Ishikawa (cell line): ENCODE measurements at regions not wholly inside any gene's neighbourhood (a gene's known extent, or its start where the extent isn't known, plus 50 kb on each side); places are given as distances from the start of the nearest gene placed in this dataset.

Source experiments
- CEBPB ChIP-seq: IDR thresholded peaks from 2 replicates; pipeline ENCODE4 v1.6.1; 2012
- CREB1 ChIP-seq: IDR thresholded peaks from 2 replicates; pipeline ENCODE4 v1.6.1; 2012; ENCODE audit warnings: low read depth
- EGR1 ChIP-seq: IDR thresholded peaks from 2 replicates; pipeline ENCODE4 v1.6.1; 2012
- EP300 ChIP-seq: IDR thresholded peaks from 2 replicates; pipeline ENCODE4 v1.6.1; 2012; ENCODE audit warnings: borderline replicate concordance
- FOXM1 ChIP-seq: IDR thresholded peaks from 2 replicates; pipeline ENCODE4 v1.6.1; 2012; ENCODE audit warnings: low read depth, borderline replicate concordance
- NFIC ChIP-seq: IDR thresholded peaks from 2 replicates; pipeline ENCODE4 v1.6.1; 2012
- RAD21 ChIP-seq: IDR thresholded peaks from 2 replicates; pipeline ENCODE4 v1.6.1; 2012; ENCODE audit warnings: low read depth
- TAF1 ChIP-seq: IDR thresholded peaks from 2 replicates; pipeline ENCODE4 v1.6.1; 2012; ENCODE audit warnings: low read depth, mild to moderate bottlenecking
- TCF12 ChIP-seq: IDR thresholded peaks from 2 replicates; pipeline ENCODE4 v1.6.1; 2012; ENCODE audit warnings: low read depth
- TEAD4 ChIP-seq: IDR thresholded peaks from 2 replicates; pipeline ENCODE4 v1.6.1; 2012
- YY1 ChIP-seq: IDR thresholded peaks from 2 replicates; pipeline ENCODE4 v1.6.1; 2012; ENCODE audit warnings: low read depth
- ZBTB7A ChIP-seq: IDR thresholded peaks from 2 replicates; pipeline ENCODE4 v1.6.1; 2012; ENCODE audit warnings: low read depth
- TF ChIP-seq, protein P1 (sequence below): IDR thresholded peaks from 2 replicates; pipeline ENCODE4 v1.6.1; 2012
- TF ChIP-seq, protein P2 (sequence below): IDR thresholded peaks from 2 replicates; pipeline ENCODE4 v1.6.1; 2012; ENCODE audit warnings: low read depth, mild to moderate bottlenecking
- TF ChIP-seq, protein P3 (sequence below): IDR thresholded peaks from 2 replicates; pipeline ENCODE4 v1.6.1; 2012

DNA sequence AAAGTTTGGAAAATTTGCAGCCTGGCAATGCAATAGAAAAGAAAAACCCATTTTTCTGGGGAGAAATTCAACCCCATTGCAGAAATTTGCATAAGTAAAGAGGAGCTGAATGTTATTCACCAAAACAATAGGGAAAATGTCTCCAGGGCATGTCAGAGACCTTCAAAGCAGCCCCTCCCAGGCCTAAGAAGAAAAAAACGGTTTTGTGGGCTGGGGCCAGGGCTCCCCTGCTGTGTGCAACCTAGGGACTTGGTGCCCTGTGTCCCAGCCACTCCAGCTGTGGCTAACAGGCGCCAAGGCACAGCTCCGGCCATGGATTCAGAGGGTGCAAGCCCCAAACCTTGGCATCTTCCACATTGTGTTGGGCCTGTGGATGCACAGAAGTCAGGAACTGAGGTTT lies 224.5 kb downstream of the TXNL1 start:
- no peak for TF ChIP-seq EP300
- TF ChIP-seq, protein P1, sequence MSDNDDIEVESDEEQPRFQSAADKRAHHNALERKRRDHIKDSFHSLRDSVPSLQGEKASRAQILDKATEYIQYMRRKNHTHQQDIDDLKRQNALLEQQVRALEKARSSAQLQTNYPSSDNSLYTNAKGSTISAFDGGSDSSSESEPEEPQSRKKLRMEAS = no peak
- TF ChIP-seq ZBTB7A = no peak
- no peak for TF ChIP-seq TEAD4
- TF ChIP-seq EGR1 = no peak
- no peak for TF ChIP-seq TAF1
- no peak for TF ChIP-seq CEBPB
- no peak for TF ChIP-seq CREB1
- TF ChIP-seq YY1 = no peak
- no peak for TF ChIP-seq TCF12
- TF ChIP-seq, protein P2, sequence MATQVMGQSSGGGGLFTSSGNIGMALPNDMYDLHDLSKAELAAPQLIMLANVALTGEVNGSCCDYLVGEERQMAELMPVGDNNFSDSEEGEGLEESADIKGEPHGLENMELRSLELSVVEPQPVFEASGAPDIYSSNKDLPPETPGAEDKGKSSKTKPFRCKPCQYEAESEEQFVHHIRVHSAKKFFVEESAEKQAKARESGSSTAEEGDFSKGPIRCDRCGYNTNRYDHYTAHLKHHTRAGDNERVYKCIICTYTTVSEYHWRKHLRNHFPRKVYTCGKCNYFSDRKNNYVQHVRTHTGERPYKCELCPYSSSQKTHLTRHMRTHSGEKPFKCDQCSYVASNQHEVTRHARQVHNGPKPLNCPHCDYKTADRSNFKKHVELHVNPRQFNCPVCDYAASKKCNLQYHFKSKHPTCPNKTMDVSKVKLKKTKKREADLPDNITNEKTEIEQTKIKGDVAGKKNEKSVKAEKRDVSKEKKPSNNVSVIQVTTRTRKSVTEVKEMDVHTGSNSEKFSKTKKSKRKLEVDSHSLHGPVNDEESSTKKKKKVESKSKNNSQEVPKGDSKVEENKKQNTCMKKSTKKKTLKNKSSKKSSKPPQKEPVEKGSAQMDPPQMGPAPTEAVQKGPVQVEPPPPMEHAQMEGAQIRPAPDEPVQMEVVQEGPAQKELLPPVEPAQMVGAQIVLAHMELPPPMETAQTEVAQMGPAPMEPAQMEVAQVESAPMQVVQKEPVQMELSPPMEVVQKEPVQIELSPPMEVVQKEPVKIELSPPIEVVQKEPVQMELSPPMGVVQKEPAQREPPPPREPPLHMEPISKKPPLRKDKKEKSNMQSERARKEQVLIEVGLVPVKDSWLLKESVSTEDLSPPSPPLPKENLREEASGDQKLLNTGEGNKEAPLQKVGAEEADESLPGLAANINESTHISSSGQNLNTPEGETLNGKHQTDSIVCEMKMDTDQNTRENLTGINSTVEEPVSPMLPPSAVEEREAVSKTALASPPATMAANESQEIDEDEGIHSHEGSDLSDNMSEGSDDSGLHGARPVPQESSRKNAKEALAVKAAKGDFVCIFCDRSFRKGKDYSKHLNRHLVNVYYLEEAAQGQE = no peak
- TF ChIP-seq, protein P3, sequence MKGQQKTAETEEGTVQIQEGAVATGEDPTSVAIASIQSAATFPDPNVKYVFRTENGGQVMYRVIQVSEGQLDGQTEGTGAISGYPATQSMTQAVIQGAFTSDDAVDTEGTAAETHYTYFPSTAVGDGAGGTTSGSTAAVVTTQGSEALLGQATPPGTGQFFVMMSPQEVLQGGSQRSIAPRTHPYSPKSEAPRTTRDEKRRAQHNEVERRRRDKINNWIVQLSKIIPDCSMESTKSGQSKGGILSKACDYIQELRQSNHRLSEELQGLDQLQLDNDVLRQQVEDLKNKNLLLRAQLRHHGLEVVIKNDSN = no peak
- no peak for TF ChIP-seq FOXM1
- no peak for TF ChIP-seq RAD21

DNA sequence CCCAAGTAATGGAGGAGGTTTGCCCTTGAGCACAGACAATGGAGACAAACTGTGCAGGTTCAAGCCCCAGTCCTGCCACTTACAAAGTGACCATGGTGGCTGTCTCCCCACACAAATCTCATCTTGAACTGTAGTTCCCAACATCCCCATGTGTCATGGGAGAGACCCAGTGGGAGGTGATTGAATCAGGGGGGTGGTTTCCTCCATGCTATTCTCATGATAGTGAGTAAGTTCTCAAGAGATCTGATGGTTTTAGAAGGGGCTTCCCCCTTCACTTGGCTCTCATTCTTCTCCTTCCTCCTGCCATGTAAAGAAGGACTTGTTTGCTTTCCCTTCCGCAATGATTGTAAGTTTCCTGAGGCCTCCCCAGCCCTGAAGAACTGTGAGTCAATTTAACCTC lies 225.4 kb downstream of the TXNL1 start:
- TF ChIP-seq EGR1 = no peak
- TF ChIP-seq FOXM1 = no peak
- TF ChIP-seq, protein P1 = no peak
- no peak for TF ChIP-seq CEBPB
- TF ChIP-seq, protein P2 = no peak
- TF ChIP-seq, protein P3 = no peak
- TF ChIP-seq ZBTB7A = no peak
- TF ChIP-seq TCF12 = no peak
- TF ChIP-seq TEAD4 = no peak
- no peak for TF ChIP-seq YY1
- TF ChIP-seq RAD21 = no peak
- TF ChIP-seq EP300 = no peak
- TF ChIP-seq NFIC = no peak
- no peak for TF ChIP-seq CREB1
- no peak for TF ChIP-seq TAF1

DNA sequence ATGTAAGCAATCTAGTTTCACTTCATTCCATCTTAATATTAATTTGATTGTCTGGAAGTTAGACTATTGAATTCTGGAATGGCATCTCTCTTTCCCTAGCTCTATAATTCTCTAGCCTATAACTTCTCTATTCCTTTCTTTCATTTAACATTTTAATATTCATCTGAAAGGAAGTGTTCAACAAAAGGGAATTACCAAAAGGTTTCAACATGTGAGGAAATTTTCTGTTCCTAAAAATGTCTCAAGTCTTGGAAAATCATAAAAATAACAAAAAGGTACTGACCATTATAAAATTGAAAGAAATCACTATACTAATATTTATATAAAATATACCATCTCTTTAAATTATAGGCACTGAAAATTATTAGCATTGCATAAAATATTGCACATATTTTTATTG lies 228.7 kb downstream of the TXNL1 start:
- TF ChIP-seq, protein P2 = no peak
- no peak for TF ChIP-seq CREB1
- no peak for TF ChIP-seq EP300
- TF ChIP-seq, protein P1 = no peak
- TF ChIP-seq ZBTB7A = no peak
- TF ChIP-seq NFIC = no peak
- no peak for TF ChIP-seq FOXM1
- no peak for TF ChIP-seq TEAD4
- TF ChIP-seq YY1 = no peak
- TF ChIP-seq TCF12 = no peak
- TF ChIP-seq TAF1 = no peak
- TF ChIP-seq, protein P3 = no peak
- no peak for TF ChIP-seq RAD21
- TF ChIP-seq EGR1 = no peak
- TF ChIP-seq CEBPB = no peak
